ENCODE measurements at regions not wholly inside any gene's neighbourhood (a gene's known extent, or its start where the extent isn't known, plus 50 kb on each side); places are given as distances from the start of the nearest gene placed in this dataset.

DNA sequence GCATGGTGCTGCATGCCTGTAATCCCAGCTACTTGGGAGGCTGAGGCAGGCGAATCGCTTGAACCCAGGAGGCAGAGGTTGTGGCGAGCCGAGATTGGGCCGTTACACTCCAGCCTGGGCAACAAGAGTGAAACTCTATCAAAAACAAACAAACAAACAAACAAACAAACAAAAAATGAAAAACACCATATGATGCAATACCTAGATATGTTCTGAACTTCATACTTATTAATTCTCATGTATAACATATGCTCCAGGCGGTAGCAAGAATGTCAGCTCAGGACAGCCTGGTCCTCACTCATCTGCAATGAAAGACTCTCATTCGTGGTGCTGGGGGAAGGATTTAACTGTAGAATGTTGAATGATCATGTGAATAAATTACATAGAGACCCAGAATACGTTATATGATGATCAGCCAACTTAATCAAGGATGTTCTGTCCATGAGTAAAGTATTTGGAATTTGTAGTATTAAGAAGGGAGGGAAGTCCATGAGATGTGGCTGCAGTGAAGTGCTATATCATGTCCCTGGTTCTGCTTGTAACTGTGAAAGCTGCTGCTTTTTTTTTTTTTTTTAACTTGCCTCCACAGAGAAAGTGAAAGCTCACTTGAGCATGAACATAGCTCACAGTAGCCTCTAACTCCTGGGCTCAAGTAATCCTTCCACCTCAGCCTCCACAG, 206.8 kb downstream of the UQCRFS1 start:
- no peaks in the 10 kb centered on the region for H3K36me3 ChIP-seq
- intact Hi-C loops (cut with DNase I) = no loop called here
- TF ChIP-seq, protein P1, sequence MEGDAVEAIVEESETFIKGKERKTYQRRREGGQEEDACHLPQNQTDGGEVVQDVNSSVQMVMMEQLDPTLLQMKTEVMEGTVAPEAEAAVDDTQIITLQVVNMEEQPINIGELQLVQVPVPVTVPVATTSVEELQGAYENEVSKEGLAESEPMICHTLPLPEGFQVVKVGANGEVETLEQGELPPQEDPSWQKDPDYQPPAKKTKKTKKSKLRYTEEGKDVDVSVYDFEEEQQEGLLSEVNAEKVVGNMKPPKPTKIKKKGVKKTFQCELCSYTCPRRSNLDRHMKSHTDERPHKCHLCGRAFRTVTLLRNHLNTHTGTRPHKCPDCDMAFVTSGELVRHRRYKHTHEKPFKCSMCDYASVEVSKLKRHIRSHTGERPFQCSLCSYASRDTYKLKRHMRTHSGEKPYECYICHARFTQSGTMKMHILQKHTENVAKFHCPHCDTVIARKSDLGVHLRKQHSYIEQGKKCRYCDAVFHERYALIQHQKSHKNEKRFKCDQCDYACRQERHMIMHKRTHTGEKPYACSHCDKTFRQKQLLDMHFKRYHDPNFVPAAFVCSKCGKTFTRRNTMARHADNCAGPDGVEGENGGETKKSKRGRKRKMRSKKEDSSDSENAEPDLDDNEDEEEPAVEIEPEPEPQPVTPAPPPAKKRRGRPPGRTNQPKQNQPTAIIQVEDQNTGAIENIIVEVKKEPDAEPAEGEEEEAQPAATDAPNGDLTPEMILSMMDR (IDR thresholded peaks at IDR 0.05) = no peak
- H3K27me3 ChIP-seq = no peaks in the 10 kb centered on the region
- H3K27ac ChIP-seq = no peak overlapping the region
- H3K4me1 ChIP-seq = no peaks in the 10 kb centered on the region
- no peak for DNase-seq (ENCODE audit: low spot score in 2 of 2)
- no peaks in the 10 kb centered on the region for H3K9me3 ChIP-seq
- H3K4me3 ChIP-seq = no peak overlapping the region

- Histone ChIP-seq H3K27ac (no peak overlapping the region), H3K27me3 (no peaks in the 10 kb centered on the region), H3K4me1 (no peaks in the 10 kb centered on the region), H3K9me3 (no peaks in the 10 kb centered on the region), H3K4me3 (no peak overlapping the region), H3K36me3 (no peaks in the 10 kb centered on the region)
- intact Hi-C loops (cut with DNase I) = no loop called here
- no peak for DNase-seq (ENCODE audit: low spot score in 2 of 2)
- TF ChIP-seq, protein P1 (IDR thresholded peaks at IDR 0.05) = no peak
These were observed 208.2 kb downstream of the UQCRFS1 start for GRCh38 chr19:29004796-29005195.

GRCh38 chr19:29003641-29004409, 209.1 kb downstream of the UQCRFS1 start:
- H3K27ac ChIP-seq = no peak overlapping the region
- intact Hi-C loops (cut with DNase I) = no loop called here
- TF ChIP-seq, protein P1 (IDR thresholded peaks at IDR 0.05) = no peak
- H3K36me3 ChIP-seq = no peaks in the 10 kb centered on the region
- no peaks in the 10 kb centered on the region for H3K9me3 ChIP-seq
- DNase-seq (ENCODE audit: low spot score in 2 of 2) = no peak
- H3K27me3 ChIP-seq = no peaks in the 10 kb centered on the region
- no peaks in the 10 kb centered on the region for H3K4me1 ChIP-seq
- no peak overlapping the region for H3K4me3 ChIP-seq

DNA sequence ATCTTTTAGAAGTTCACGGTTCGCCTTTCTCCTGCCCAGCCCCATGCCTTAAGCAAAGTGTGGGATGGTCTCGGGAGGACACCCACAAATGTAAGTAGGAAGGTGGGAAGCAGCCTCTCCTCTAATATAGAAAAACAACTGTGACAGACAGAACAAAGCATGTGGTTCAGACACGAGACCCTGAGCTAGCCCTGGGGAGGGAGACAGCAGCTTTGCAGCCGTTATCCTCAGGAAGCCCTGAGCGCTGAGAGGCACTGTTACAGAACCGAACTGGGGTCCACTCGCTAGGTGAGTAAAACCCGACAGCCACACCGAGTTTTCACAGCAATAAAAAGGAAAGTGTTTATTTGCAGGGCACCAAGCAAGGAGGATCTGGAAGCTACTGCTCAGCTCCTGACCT, 210.6 kb downstream of the UQCRFS1 start:
- H3K9me3 ChIP-seq = no peaks in the 10 kb centered on the region
- intact Hi-C loops (cut with DNase I) = no loop called here
- TF ChIP-seq, protein P1 (IDR thresholded peaks at IDR 0.05) = no peak
- no peak overlapping the region for H3K27ac ChIP-seq
- no peaks in the 10 kb centered on the region for H3K27me3 ChIP-seq
- H3K4me1 ChIP-seq = no peaks in the 10 kb centered on the region
- H3K36me3 ChIP-seq = no peaks in the 10 kb centered on the region
- H3K4me3 ChIP-seq = no peak overlapping the region
- DNase-seq (ENCODE audit: low spot score in 2 of 2) = no peak

GRCh38 chr19:29001597-29002245, 211.2 kb downstream of the UQCRFS1 start:
- intact Hi-C loops (cut with DNase I) = no loop called here
- DNase-seq (ENCODE audit: low spot score in 2 of 2) = no peak
- TF ChIP-seq, protein P1 (IDR thresholded peaks at IDR 0.05) = no peak
- Histone ChIP-seq H3K27me3 (no peaks in the 10 kb centered on the region), H3K9me3 (no peaks in the 10 kb centered on the region), H3K36me3 (no peaks in the 10 kb centered on the region), H3K27ac (no peak overlapping the region), H3K4me1 (no peaks in the 10 kb centered on the region), H3K4me3 (no peak overlapping the region)
